ENCODE measurements at regions not wholly inside any gene's neighbourhood (a gene's known extent, or its start where the extent isn't known, plus 50 kb on each side); places are given as distances from the start of the nearest gene placed in this dataset.

GRCh38 chr5:115352571-115352970 is 56.1 kb upstream of the CCDC112 start:
- TF ChIP-seq RARB (CRISPR knock-in tag; IDR thresholded peaks at IDR 0.05) (no peak), TSHZ2 (CRISPR knock-in tag; IDR thresholded peaks at IDR 0.05) (no peak), ZFP3 (CRISPR knock-in tag; IDR thresholded peaks at IDR 0.05) (no peak), ZNF565 (CRISPR knock-in tag; conservative IDR thresholded peaks at IDR 0.05; ENCODE audit: low read depth) (no peak), ARNTL (CRISPR knock-in tag; IDR thresholded peaks at IDR 0.05; ENCODE audit: borderline replicate concordance, low read depth) (no peak), ZFP30 (CRISPR knock-in tag; IDR thresholded peaks at IDR 0.05) (no peak), CSRNP3 (CRISPR knock-in tag; IDR thresholded peaks at IDR 0.05) (no peak), TOX (CRISPR knock-in tag; IDR thresholded peaks at IDR 0.05; ENCODE audit: borderline replicate concordance) (no peak), ZNF70 (CRISPR knock-in tag; IDR thresholded peaks at IDR 0.05) (no peak), BACH2 (CRISPR knock-in tag; IDR thresholded peaks at IDR 0.05; ENCODE audit: borderline replicate concordance) (no peak), ESRRG (CRISPR knock-in tag; IDR thresholded peaks at IDR 0.05) (no peak), PATZ1 (CRISPR knock-in tag; IDR thresholded peaks at IDR 0.05; ENCODE audit: borderline replicate concordance) (no peak), SNAI2 (CRISPR knock-in tag; IDR thresholded peaks at IDR 0.05) (no peak), OSR1 (CRISPR knock-in tag; IDR thresholded peaks at IDR 0.05) (no peak)
